H9 (cell line): ENCODE measurements at regions not wholly inside any gene's neighbourhood (a gene's known extent, or its start where the extent isn't known, plus 50 kb on each side); places are given as distances from the start of the nearest gene placed in this dataset.

Experiments used
- DNase-seq: peaks from one replicate; pipeline ENCODE4 v3.0.0-alpha.2; 2017
- H2AFZ ChIP-seq: one replicate; pipeline ENCODE4 v1.6.1; 2013; ENCODE audit warnings: mild to moderate bottlenecking, low read length, control low read depth, moderate library complexity
- H2AK5ac ChIP-seq: 2 replicates; pipeline ENCODE4 v1.6.1; 2013; ENCODE audit warnings: low read length, control low read depth, mixed read lengths; ENCODE audit not compliant: insufficient read length
- H2BK120ac ChIP-seq: one replicate; pipeline ENCODE4 v1.6.1; 2013; ENCODE audit warnings: low read depth, mild to moderate bottlenecking, low read length, control low read depth, inconsistent platforms; ENCODE audit not compliant: poor library complexity, severe bottlenecking
- H2BK12ac ChIP-seq: 2 replicates; pipeline ENCODE4 v1.6.1; 2013; ENCODE audit warnings: low read length, control low read depth, mixed read lengths, low read depth; ENCODE audit not compliant: insufficient read length
- H2BK15ac ChIP-seq: 2 replicates; pipeline ENCODE4 v1.6.1; 2013; ENCODE audit warnings: low read depth, low read length, control low read depth
- H2BK20ac ChIP-seq: one replicate; pipeline ENCODE4 v1.6.1; 2013; ENCODE audit warnings: low read depth, mild to moderate bottlenecking, low read length, control low read depth, inconsistent platforms; ENCODE audit not compliant: poor library complexity, severe bottlenecking
- H2BK5ac ChIP-seq: 2 replicates; pipeline ENCODE4 v1.6.1; 2013; ENCODE audit warnings: low read length, control low read depth, mixed read lengths; ENCODE audit not compliant: insufficient read length
- H3K14ac ChIP-seq: 2 replicates; pipeline ENCODE4 v1.6.1; 2013; ENCODE audit warnings: low read length, control low read depth; ENCODE audit not compliant: insufficient read depth
- H3K18ac ChIP-seq: 2 replicates; pipeline ENCODE4 v1.6.1; 2013; ENCODE audit warnings: low read depth, mild to moderate bottlenecking, mixed read lengths, low read length, control low read depth; ENCODE audit not compliant: insufficient read length
- H3K23ac ChIP-seq: 2 replicates; pipeline ENCODE4 v1.6.1; 2013; ENCODE audit warnings: low read length, control low read depth, mixed read lengths, low read depth; ENCODE audit not compliant: insufficient read length
- H3K23me2 ChIP-seq: 2 replicates; pipeline ENCODE4 v1.6.1; 2013; ENCODE audit warnings: low read depth, mild to moderate bottlenecking, mixed read lengths, low read length, control low read depth; ENCODE audit not compliant: insufficient read length, poor library complexity, severe bottlenecking
- H3K27ac ChIP-seq: 2 replicates; pipeline ENCODE4 v1.5.1; 2013; ENCODE audit warnings: low read length, control low read depth, mixed read lengths, low read depth; ENCODE audit not compliant: insufficient read length
- H3K27me3 ChIP-seq: 2 replicates; pipeline ENCODE4 v1.6.1; 2013; ENCODE audit warnings: low read length, control low read depth, inconsistent platforms; ENCODE audit not compliant: insufficient read depth
- H3K4ac ChIP-seq: 2 replicates; pipeline ENCODE4 v1.6.1; 2013; ENCODE audit warnings: low read depth, mild to moderate bottlenecking, control low read depth, inconsistent platforms, low read length, moderate library complexity
- H3K4me1 ChIP-seq: 2 replicates; pipeline ENCODE4 v1.6.1; 2013; ENCODE audit warnings: low read length, control low read depth, inconsistent platforms; ENCODE audit not compliant: insufficient read depth
- H3K4me2 ChIP-seq: 2 replicates; pipeline ENCODE4 v1.6.1; 2013; ENCODE audit warnings: low read length, control low read depth, mixed read lengths; ENCODE audit not compliant: insufficient read length, insufficient read depth
- H3K56ac ChIP-seq: 2 replicates; pipeline ENCODE4 v1.6.1; 2013; ENCODE audit warnings: low read depth, mild to moderate bottlenecking, mixed read lengths, low read length, control low read depth; ENCODE audit not compliant: insufficient read length
- H3K79me1 ChIP-seq: 2 replicates; pipeline ENCODE4 v1.6.1; 2013; ENCODE audit warnings: low read depth, mild to moderate bottlenecking, moderate library complexity, low read length, control low read depth, inconsistent platforms; ENCODE audit not compliant: insufficient read depth, poor library complexity, severe bottlenecking
- H3K79me2 ChIP-seq: 2 replicates; pipeline ENCODE4 v1.6.1; 2013; ENCODE audit warnings: low read length, control low read depth, inconsistent platforms; ENCODE audit not compliant: insufficient read depth
- H3K9ac ChIP-seq: 2 replicates; pipeline ENCODE4 v1.6.1; 2013; ENCODE audit warnings: low read length, control low read depth, mixed read lengths; ENCODE audit not compliant: insufficient read length; ENCODE audit errors: extremely low read depth
- H3K9me3 ChIP-seq: one replicate; pipeline ENCODE4 v1.6.1; 2013; ENCODE audit warnings: low read depth, low read length, inconsistent platforms; ENCODE audit not compliant: control insufficient read depth
- H3T11ph ChIP-seq: one replicate; pipeline ENCODE4 v1.6.1; 2013; ENCODE audit warnings: mild to moderate bottlenecking, low read length, control low read depth, inconsistent platforms
- H4K20me1 ChIP-seq: one replicate; pipeline ENCODE4 v1.6.1; 2013; ENCODE audit not compliant: control insufficient read depth, insufficient read length, insufficient read depth
- H4K5ac ChIP-seq: 2 replicates; pipeline ENCODE4 v1.6.1; 2013; ENCODE audit warnings: low read depth, mild to moderate bottlenecking, mixed read lengths, low read length, control low read depth; ENCODE audit not compliant: insufficient read length
- H4K8ac ChIP-seq: replicated peaks from 2 replicates; pipeline ENCODE4 v1.6.1; 2013; ENCODE audit warnings: low read length, control low read depth, mixed read lengths, low read depth; ENCODE audit not compliant: insufficient read length
- H4K91ac ChIP-seq: 2 replicates; pipeline ENCODE4 v1.6.1; 2013; ENCODE audit warnings: low read depth, mild to moderate bottlenecking, moderate library complexity, mixed read lengths, low read length, control low read depth; ENCODE audit not compliant: insufficient read length
- H3K27ac Mint-ChIP-seq, 3 experiments: 2 replicates in 2 of 3; 3 replicates in 1 of 3; pipeline ENCODE4 v1.8.0; 2020 to 2021; ENCODE audit warnings: mixed read lengths in 3 of 3, mild to moderate bottlenecking in 1 of 3, moderate library complexity in 1 of 3
- H3K27me3 Mint-ChIP-seq: 2 replicates; pipeline ENCODE4 v1.8.0; 2021; ENCODE audit warnings: low read depth, mild to moderate bottlenecking, moderate library complexity, mixed read lengths
- H3K36me3 Mint-ChIP-seq, 3 experiments: 2 replicates in 2 of 3; 3 replicates in 1 of 3; pipeline ENCODE4 v1.8.0; 2020 to 2021; ENCODE audit warnings: low read depth in 3 of 3, mixed read lengths in 3 of 3; ENCODE audit not compliant: insufficient read depth in 1 of 3
- H3K4me1 Mint-ChIP-seq, 2 experiments: 2 replicates each; pipeline ENCODE4 v1.8.0; 2020; ENCODE audit warnings: mixed read lengths in 2 of 2
- H3K4me3 Mint-ChIP-seq, 2 experiments: 2 replicates in 1 of 2; 3 replicates in 1 of 2; pipeline ENCODE4 v1.8.0; 2020 to 2021; ENCODE audit warnings: mild to moderate bottlenecking in 2 of 2, mixed read lengths in 2 of 2, moderate library complexity in 1 of 2
- H3K9me3 Mint-ChIP-seq, 2 experiments: 2 replicates in 1 of 2; 3 replicates in 1 of 2; pipeline ENCODE4 v1.8.0; 2020; ENCODE audit warnings: mild to moderate bottlenecking in 2 of 2, mixed read lengths in 2 of 2, moderate library complexity in 1 of 2
- CTCF ChIP-seq: fragments of 200-600 bp; sonication (generic); conservative IDR thresholded peaks from 3 replicates; pipeline ENCODE4 v1.8.0; 2021; ENCODE audit warnings: antibody characterized with exemption, mild to moderate bottlenecking
- WGBS: extraction: QIAGEN DNeasy Blood & Tissue Kit; methylation state at CpG from one replicate; pipeline ENCODE4 v1.1.7; 2013; ENCODE audit warnings: missing lambda C conversion rate, low lambda C conversion rate, mixed read lengths; ENCODE audit not compliant: insufficient read length; ENCODE audit errors: extremely low coverage; 5-methylcytosine and 5-hydroxymethylcytosine counted together

- H3K27me3 Mint-ChIP-seq, result no peaks in the 10 kb centered on the region; the same call in 1 of the 2 replicates
- H3K4me3 Mint-ChIP-seq, result no peak overlapping the region
- no peaks in the 10 kb centered on the region for H3K79me1 ChIP-seq
- no peak overlapping the region for H2AK5ac ChIP-seq
- no peaks in the 10 kb centered on the region for H3K23me2 ChIP-seq
- H3K4me1 Mint-ChIP-seq, result peaks cover 11 to 17% of the 10 kb centered on the region in 2 experiments
- peaks cover 6 to 11% of the 10 kb centered on the region in 2 experiments; a peak in 4 of 5 replicates for H3K9me3 Mint-ChIP-seq
- no peak overlapping the region for H3K18ac ChIP-seq
- no peak overlapping the region for H2AFZ ChIP-seq
- H3K9ac ChIP-seq, result no peak overlapping the region
- no peak overlapping the region for H2BK20ac ChIP-seq
- H4K91ac ChIP-seq, result no peak overlapping the region
- no peak for DNase-seq
- no peak overlapping the region for H3K4ac ChIP-seq
- TF ChIP-seq CTCF, result no peak
- H3K14ac ChIP-seq, result no peak overlapping the region
- no peak overlapping the region for H2BK12ac ChIP-seq
- H3K9me3 ChIP-seq, result no peaks in the 10 kb centered on the region
- no peak overlapping the region for H4K8ac ChIP-seq
- no peak overlapping the region for H3K23ac ChIP-seq
- H3K4me1 ChIP-seq, result no peaks in the 10 kb centered on the region; the same call in 1 of the 2 replicates
- H2BK15ac ChIP-seq, result no peak overlapping the region
- no peaks in the 10 kb centered on the region for H4K20me1 ChIP-seq
- H3K4me2 ChIP-seq, result no peak overlapping the region
- no peak overlapping the region for H3K27ac ChIP-seq
- H3T11ph ChIP-seq, result no peak overlapping the region
- H3K79me2 ChIP-seq, result no peaks in the 10 kb centered on the region
- peaks cover 0 to 14% (median 0%) of the 10 kb centered on the region in 3 experiments; a peak in 3 of 7 replicates for H3K36me3 Mint-ChIP-seq
- H2BK120ac ChIP-seq, result no peak overlapping the region
- no peak overlapping the region for H3K56ac ChIP-seq
- H4K5ac ChIP-seq, result no peak overlapping the region
- H3K27ac Mint-ChIP-seq, result no peak overlapping the region
- no CpG with 5 or more reads among the region's 2 CpGs for WGBS
- no peak overlapping the region for H2BK5ac ChIP-seq
- no peaks in the 10 kb centered on the region for H3K27me3 ChIP-seq
Measured at GRCh38 chr9:91061506-91061905, 259.9 kb downstream of the SYK start.
